Sigmoid colon (tissue), 6 donors: ENCODE measurements at regions not wholly inside any gene's neighbourhood (a gene's known extent, or its start where the extent isn't known, plus 50 kb on each side); places are given as distances from the start of the nearest gene placed in this dataset.

Source experiments
- DNase-seq: peaks from one replicate; pipeline ENCODE4 v3.0.0-alpha.2; 2019
- H3K27ac ChIP-seq, 4 donors: fragments of 200-600 bp; sonication (generic); one replicate each; pipeline ENCODE4 v1.5.1; 2016 to 2019; ENCODE audit warnings: mild to moderate bottlenecking in 1 of 4
- H3K27me3 ChIP-seq, 3 donors: fragments of 200-600 bp; sonication (generic); one replicate each; pipeline ENCODE4 v1.5.1; 2019; ENCODE audit warnings: mild to moderate bottlenecking in 1 of 3
- H3K36me3 ChIP-seq, 4 donors: fragments of 200-600 bp; sonication (generic); one replicate each; pipeline ENCODE4 v1.5.1; 2016 to 2019
- H3K4me1 ChIP-seq, 4 donors: fragments of 200-600 bp; sonication (generic); one replicate each; pipeline ENCODE4 v1.5.1; 2017 to 2019
- H3K4me3 ChIP-seq, 4 donors: fragments of 200-600 bp; sonication (generic); one replicate each; pipeline ENCODE4 v1.5.1; 2017 to 2019; ENCODE audit warnings: mild to moderate bottlenecking in 2 of 4, moderate library complexity in 1 of 4
- H3K9me3 ChIP-seq, 4 donors: fragments of 200-600 bp in 3 of 4; sonication (generic) in 3 of 4; one replicate each; pipeline versions ENCODE4 v1.5.1 to v1.6.1; 2013 to 2019
- CTCF ChIP-seq, 4 experiments: fragments of 450-650 bp in 3 of 4; fragments of 200-600 bp in 1 of 4; IDR thresholded peaks; one replicate each; pipeline ENCODE4 v1.5.1; 2016 to 2019; ENCODE audit warnings: antibody characterized with exemption in 4 of 4, mild to moderate bottlenecking in 3 of 4, moderate library complexity in 2 of 4
- EP300 ChIP-seq, 4 donors: sonication (generic); formaldehyde crosslinking; IDR thresholded peaks; one replicate each; pipeline ENCODE4 v1.6.1; 2017; ENCODE audit warnings: antibody characterized with exemption in 4 of 4
- POLR2A ChIP-seq, 2 donors: fragments of 450-650 bp; IDR thresholded peaks; one replicate each; pipeline ENCODE4 v1.6.1; 2016; ENCODE audit warnings: antibody characterized with exemption in 2 of 2, mild to moderate bottlenecking in 2 of 2, moderate library complexity in 2 of 2
- POLR2AphosphoS5 ChIP-seq, 4 donors: sonication (generic); formaldehyde crosslinking; IDR thresholded peaks; one replicate each; pipeline ENCODE4 v1.6.1; 2017; ENCODE audit warnings: antibody characterized with exemption in 4 of 4
- WGBS, 2 donors: extraction: QIAGEN DNeasy Blood & Tissue Kit; methylation state at CpG; one replicate each; pipeline ENCODE4 v1.1.7; 2013; 5-methylcytosine and 5-hydroxymethylcytosine counted together
- intact Hi-C: fragments of 100-400 bp; cut with DNase I; formaldehyde crosslinking; loops from one replicate; pipeline ENCODE4 v1.15.1; 2023
- donor health status: healthy with polysubstance abuse.
- donor health status: healthy.

GRCh38 chr7:46035166-46035565 lies 114.1 kb upstream of the IGFBP3 start:
- Histone ChIP-seq H3K27ac (no peak overlapping the region), H3K27me3 (no peaks in the 10 kb centered on the region), H3K9me3 (no peaks in the 10 kb centered on the region), H3K4me3 (no peak overlapping the region), H3K36me3 (no peaks in the 10 kb centered on the region), H3K4me1 (no peaks in the 10 kb centered on the region)
- no peak for DNase-seq
- TF ChIP-seq POLR2A (IDR thresholded peaks at IDR 0.05): no peak
- no peak for TF ChIP-seq EP300 (IDR thresholded peaks at IDR 0.05)
- WGBS, 2 donors: 90 to 97% methylated on average over 1 of the region's 1 CpG
- intact Hi-C loops: no loop called here

DNA sequence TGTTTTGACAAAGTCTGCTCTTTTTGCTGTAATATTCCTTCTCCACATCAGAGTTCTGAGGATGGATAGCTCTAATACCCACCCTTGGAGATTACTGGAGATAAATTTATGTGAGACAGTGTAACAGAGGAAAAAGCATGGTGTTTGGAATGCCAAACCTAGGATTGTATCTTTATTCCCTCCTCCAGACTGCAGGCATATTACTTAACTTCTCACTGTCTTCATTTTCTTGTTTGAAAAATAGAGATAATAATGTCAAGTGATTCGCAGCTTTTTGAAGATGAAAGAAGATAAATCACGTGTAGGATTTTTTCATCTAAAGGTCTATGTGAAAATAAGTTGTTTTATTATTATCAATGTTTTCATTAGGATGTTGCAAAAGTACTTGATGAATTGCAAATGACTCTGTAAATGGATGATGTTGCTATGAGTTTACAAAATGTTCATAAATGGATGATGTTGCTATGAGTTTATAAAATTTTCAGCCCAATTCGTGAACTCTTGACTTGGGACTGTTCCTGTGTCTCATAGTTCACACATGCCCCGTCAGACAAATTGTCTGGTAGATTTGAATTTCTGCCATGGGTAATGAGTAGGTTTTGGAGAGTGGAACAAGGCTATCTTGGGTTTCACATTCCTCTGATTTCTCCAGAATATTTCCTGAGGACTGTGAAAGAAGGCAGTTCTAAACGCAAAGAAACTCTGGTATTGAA lies 113.1 kb upstream of the IGFBP3 start:
- H3K4me3 ChIP-seq: no peak overlapping the region
- WGBS, 2 donors: 80 to 82% methylated on average over 5 of the region's 5 CpGs

DNA sequence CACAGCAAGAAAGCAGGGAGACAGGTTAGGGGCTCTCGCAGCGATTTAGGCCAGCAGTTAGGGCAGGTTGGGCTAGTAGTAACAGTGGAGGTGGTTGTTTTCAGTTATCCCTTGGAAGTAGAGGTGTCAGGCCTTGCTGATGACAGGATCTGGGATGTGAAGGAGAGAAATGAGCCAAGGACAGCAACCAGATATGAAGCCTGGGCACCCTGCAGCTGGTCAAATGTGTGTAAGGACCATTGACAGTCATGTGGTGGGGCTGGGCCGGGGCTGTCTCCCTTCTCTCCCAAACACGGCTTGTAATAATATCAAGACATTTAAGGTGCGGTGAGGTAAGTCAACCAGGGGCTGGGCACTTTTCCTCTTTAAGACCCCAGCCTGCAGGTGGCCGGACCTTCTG lies 112.5 kb upstream of the IGFBP3 start:
- H3K27me3 ChIP-seq: no peaks in the 10 kb centered on the region
- TF ChIP-seq EP300 (IDR thresholded peaks at IDR 0.05) (no peak), CTCF (IDR thresholded peaks at IDR 0.05) (no peak), POLR2A (IDR thresholded peaks at IDR 0.05) (no peak), POLR2AphosphoS5 (IDR thresholded peaks at IDR 0.05) (no peak)
- 94 to 96% methylated on average over 6 of the region's 6 CpGs for WGBS, 2 donors

More for the DNA sequence above, 113.1 kb upstream of the IGFBP3 start:
- DNase-seq: no peak
- Histone ChIP-seq H3K9me3 (no peaks in the 10 kb centered on the region), H3K27ac (no peak overlapping the region), H3K27me3 (no peaks in the 10 kb centered on the region), H3K36me3 (no peaks in the 10 kb centered on the region), H3K4me1 (no peaks in the 10 kb centered on the region)
- intact Hi-C loops: no loop called here
- TF ChIP-seq POLR2AphosphoS5 (IDR thresholded peaks at IDR 0.05) (no peak), CTCF (IDR thresholded peaks at IDR 0.05) (no peak), POLR2A (IDR thresholded peaks at IDR 0.05) (no peak), EP300 (IDR thresholded peaks at IDR 0.05) (no peak)

GRCh38 chr7:46032942-46033341 lies 111.9 kb upstream of the IGFBP3 start:
- Histone ChIP-seq H3K9me3 (no peaks in the 10 kb centered on the region), H3K36me3 (no peaks in the 10 kb centered on the region), H3K4me3 (no peak overlapping the region), H3K4me1 (no peaks in the 10 kb centered on the region), H3K27ac (no peak overlapping the region), H3K27me3 (no peaks in the 10 kb centered on the region)
- 90 to 96% methylated on average over 2 of the region's 2 CpGs for WGBS, 2 donors
- intact Hi-C loops: no loop called here
- TF ChIP-seq POLR2AphosphoS5 (IDR thresholded peaks at IDR 0.05): no peak
- TF ChIP-seq CTCF (IDR thresholded peaks at IDR 0.05): no peak
- TF ChIP-seq POLR2A (IDR thresholded peaks at IDR 0.05): no peak
- no peak for TF ChIP-seq EP300 (IDR thresholded peaks at IDR 0.05)
- no peak for DNase-seq

More for the DNA sequence above, 112.5 kb upstream of the IGFBP3 start:
- Histone ChIP-seq H3K27ac (no peak overlapping the region), H3K4me3 (no peak overlapping the region), H3K9me3 (no peaks in the 10 kb centered on the region), H3K36me3 (no peaks in the 10 kb centered on the region), H3K4me1 (no peaks in the 10 kb centered on the region)
- no peak for DNase-seq
- intact Hi-C loops: no loop called here

DNA sequence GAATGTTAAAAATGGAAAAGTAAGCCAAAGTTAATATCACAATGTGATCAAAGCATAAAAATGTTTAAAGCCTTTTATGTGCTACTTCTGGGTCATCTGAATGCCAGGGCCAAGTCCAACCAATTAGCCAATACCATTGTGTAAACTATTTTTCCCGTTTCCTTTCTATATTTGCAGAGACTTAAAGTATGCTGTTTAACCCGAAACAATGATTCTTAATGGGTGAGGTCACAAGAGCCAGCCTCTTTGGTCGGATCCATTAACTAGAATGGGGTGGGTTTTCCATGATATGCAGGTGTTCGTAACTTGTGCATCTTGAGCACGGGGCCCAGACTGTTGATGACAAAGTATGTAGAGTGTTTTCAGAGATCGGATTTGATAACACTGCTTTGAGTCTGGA lies 111.3 kb upstream of the IGFBP3 start:
- Histone ChIP-seq H3K9me3 (no peaks in the 10 kb centered on the region), H3K36me3 (no peaks in the 10 kb centered on the region), H3K27me3 (no peaks in the 10 kb centered on the region), H3K4me1 (no peaks in the 10 kb centered on the region), H3K4me3 (no peak overlapping the region), H3K27ac (no peak overlapping the region)
- DNase-seq: no peak
- TF ChIP-seq EP300 (IDR thresholded peaks at IDR 0.05) (no peak), POLR2A (IDR thresholded peaks at IDR 0.05) (no peak), CTCF (IDR thresholded peaks at IDR 0.05) (no peak), POLR2AphosphoS5 (IDR thresholded peaks at IDR 0.05) (no peak)
- 70 to 82% methylated on average over 6 of the region's 6 CpGs for whole genome bisulfite sequencing, 2 donors
- intact Hi-C loops: no loop called here
